ENCODE measurements at regions not wholly inside any gene's neighbourhood (a gene's known extent, or its start where the extent isn't known, plus 50 kb on each side); places are given as distances from the start of the nearest gene placed in this dataset.

DNA sequence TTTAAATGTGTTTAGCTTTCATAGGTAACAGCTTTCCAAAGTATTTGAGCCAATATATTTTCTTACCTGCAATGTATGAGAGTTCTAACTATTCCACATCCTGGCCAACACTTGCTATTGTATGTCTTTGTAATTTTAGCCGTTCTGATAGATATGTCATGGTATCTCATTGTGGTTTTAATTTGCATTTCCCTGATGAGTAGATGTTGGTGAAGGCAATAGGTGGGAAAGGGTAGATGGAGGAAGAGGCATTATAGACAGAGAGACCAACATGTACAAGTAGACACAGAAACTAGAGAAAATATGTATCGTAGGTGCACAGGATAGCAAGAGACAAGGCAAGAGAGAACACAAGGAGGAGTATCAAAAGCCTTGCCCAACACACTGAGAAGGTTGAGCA lies 54.8 kb upstream of the CCDC71L start:
- TF ChIP-seq, protein P1, sequence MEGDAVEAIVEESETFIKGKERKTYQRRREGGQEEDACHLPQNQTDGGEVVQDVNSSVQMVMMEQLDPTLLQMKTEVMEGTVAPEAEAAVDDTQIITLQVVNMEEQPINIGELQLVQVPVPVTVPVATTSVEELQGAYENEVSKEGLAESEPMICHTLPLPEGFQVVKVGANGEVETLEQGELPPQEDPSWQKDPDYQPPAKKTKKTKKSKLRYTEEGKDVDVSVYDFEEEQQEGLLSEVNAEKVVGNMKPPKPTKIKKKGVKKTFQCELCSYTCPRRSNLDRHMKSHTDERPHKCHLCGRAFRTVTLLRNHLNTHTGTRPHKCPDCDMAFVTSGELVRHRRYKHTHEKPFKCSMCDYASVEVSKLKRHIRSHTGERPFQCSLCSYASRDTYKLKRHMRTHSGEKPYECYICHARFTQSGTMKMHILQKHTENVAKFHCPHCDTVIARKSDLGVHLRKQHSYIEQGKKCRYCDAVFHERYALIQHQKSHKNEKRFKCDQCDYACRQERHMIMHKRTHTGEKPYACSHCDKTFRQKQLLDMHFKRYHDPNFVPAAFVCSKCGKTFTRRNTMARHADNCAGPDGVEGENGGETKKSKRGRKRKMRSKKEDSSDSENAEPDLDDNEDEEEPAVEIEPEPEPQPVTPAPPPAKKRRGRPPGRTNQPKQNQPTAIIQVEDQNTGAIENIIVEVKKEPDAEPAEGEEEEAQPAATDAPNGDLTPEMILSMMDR (IDR thresholded peaks at IDR 0.05; ENCODE audit: insufficient read depth, low read length, poor library complexity, severe bottlenecking) = no peak
- TF ChIP-seq EZH2phosphoT487 (conservative IDR thresholded peaks at IDR 0.05; ENCODE audit: low read length) = no peak
